H4 (cell line): ENCODE measurements at regions not wholly inside any gene's neighbourhood (a gene's known extent, or its start where the extent isn't known, plus 50 kb on each side); places are given as distances from the start of the nearest gene placed in this dataset.
"Not testable (repeated sequence)": the region's sequence is repeated elsewhere in the genome, so short reads cannot be mapped to it uniquely, and the experiment has no call there.

Experiments
- DNase-seq: peaks from one replicate; pipeline ENCODE4 v3.0.0-alpha.2; 2015; ENCODE audit warnings: low spot score

DNA sequence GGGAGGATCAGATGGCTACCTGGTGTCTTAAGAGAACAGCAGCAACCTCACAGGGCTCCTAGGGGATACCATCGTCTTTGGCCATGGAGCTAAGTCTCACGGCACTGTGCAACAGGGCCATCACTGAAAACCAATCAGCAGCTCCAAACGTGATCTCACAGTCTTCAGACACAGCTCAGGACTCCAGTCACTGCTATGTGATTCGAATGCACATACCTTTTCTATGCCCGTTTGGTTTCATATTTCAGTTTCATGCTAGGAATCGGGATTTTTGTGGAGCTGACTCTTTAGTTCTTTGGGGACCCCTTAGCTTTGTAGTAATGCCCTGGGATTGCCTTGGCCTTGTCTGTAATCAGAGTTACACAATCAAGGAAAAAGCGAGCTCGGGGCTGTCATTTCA is 162.8 kb upstream of the CDH11 start:
- DNase-seq = no peak

GRCh38 chr16:65283181-65283651 is 161.4 kb upstream of the CDH11 start:
- DNase-seq = no peak

DNA sequence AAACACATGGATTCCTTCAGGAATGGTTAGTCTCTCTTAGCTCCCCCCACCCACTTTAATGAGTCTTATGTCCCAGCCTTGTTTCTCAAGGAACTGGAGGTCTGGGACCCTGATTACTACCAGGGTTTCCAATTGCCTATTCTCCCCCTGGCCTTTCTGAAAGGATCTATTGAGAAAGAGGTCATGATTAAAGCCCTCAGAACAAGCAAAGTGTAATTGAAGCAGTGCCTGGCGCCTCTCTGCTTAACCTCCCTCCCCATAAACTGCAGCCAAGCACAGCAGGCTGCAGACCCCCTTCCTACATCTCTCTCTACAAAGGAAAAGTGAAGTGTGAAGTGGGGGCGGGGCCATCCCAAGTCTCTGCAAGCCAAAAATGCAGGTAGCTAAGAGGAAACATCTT is 159.7 kb upstream of the CDH11 start:
- no peak for DNase-seq

- DNase-seq = no peak
Observed at GRCh38 chr16:65280845-65281512, 159.1 kb upstream of the CDH11 start.

DNA sequence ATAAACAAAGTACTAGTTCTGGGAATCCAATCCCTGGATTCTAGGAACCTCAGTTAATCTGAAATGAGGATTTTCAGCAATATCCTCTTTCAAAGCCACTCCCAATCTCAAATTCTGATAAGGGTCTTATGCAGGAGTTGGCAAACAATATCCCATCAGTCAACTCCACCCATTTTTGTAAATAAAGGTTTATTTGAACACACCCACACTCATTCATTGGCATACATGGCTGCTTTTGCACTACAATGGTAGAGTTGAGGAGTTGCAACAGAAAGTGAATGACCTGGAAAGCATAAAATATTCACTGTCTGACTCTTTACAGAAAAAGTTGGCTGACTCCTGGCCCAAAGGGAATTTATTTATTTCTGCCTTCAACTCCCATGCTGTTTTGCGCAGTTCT is 157.7 kb upstream of the CDH11 start:
- no peak for DNase-seq

DNA sequence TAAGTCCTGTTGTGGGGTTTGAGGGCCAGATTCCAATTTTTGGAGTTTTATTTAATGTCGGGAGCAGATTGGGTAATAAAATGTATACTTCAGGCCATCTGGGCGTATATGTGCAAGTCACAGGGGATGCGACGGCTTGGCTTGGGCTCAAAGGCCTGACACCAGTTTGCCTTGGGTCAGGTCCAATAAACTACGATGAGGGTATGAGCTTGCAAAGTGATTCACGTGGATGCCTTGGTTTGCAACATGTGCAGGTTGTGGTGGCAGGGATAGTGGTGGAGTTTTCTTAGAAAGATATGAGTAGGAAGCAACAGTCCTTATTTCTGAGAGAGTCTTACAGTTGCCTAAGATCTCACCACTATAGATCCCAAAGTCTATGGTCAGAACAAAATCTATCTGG is 157.0 kb upstream of the CDH11 start:
- DNase-seq = no peak

GRCh38 chr16:65274566-65274965 is 152.7 kb upstream of the CDH11 start:
- DNase-seq = no peak

DNA sequence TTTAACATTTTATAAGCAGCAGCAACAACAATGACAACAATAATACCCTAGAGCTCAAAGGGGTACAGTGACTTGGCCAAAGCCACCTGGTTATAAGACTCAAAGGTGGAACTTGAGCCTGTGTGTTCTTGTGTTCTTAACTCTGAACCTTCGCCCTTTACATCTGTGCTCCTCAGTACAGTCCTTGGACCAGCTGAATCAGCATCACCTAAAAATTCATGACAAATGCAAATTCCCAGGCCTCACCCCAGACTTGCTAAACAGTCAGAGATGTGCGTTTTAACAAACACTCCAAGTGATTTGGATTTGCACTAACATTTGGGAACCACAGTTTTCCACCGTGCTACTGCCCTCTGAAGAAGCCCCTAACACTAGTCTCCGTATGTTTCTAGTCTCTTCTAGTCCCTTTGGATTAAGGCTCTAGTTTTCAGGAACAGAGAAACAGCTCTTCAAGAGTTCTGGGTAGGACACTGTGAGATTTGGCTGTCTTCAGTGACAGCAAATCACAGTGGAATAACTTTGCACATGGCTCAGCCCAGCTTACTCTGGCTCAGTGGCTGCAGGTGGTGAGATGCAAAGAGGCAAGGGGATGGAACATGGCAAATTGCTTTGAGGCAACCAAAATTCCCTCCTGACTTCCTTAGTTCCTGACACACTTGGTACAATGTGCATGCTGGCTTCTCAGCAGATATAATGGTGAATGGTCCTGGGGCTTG is 151.0 kb upstream of the CDH11 start:
- no peak for DNase-seq

GRCh38 chr16:65271996-65272395 is 150.1 kb upstream of the CDH11 start:
- no peak for DNase-seq

GRCh38 chr16:65268331-65268730 is 146.5 kb upstream of the CDH11 start:
- no peak for DNase-seq

GRCh38 chr16:65263896-65264295 is 142.0 kb upstream of the CDH11 start:
- no peak for DNase-seq

DNA sequence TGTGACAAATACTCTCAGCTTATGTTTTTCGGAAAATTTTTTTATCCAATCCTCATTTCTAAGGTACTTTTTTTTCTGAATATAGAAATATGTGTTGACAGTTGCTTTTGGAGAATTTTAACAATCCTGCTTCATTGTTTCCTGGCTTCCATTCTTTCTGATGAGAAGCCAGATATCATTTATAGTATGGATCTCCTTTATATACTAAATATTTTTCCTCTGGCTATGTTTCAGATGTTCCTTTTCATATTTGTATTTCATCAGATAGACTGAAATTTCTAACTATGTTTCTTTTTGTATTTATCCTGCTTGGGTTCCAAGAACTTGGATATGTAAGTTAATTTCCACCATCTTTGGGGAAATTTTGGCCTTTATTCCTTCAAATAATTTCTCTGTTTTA is 138.9 kb upstream of the CDH11 start:
- DNase-seq = no peak

DNA sequence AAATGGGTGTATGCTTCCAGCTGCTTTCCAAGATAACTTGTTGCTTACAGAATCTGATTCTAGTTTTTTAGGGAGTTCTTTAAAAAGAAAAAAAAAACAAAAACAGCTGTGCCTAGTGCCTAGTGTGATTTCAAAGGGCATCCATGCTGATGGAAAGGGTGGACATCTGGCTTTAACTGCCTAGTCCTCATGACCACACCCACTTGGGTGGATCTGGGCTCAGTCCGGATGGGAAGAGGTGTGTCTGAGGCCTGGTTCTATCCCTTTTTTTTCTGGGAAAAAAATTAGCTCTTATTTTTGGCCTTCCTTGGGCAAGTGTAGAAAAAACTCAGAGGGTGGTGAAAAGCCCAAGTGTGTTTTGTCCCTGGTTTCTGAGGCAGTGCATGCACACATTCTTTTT is 132.3 kb upstream of the CDH11 start:
- no peak for DNase-seq

GRCh38 chr16:65249768-65250167 is 127.9 kb upstream of the CDH11 start:
- no peak for DNase-seq

DNA sequence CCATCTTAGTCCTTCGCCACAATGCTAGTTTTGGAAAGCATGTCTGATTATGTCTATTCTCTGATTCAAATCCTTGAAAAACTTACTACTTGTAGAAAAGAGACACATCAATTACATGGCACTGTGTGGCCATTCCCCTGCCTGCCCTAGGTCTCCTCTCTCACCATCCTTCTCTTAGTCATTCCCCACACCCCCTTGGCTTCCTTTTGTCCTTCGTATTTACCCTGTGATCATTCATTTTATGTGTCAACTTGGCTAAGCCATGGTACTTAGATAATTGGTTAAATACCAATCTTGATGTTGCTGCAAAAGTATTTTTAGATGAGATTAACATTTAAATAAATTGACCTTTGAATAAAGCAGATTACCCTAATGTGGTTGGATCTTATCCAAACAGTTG is 122.9 kb upstream of the CDH11 start:
- DNase-seq = no peak

- DNase-seq = no peak
Observed at GRCh38 chr16:65235339-65236177, 113.7 kb upstream of the CDH11 start.

DNA sequence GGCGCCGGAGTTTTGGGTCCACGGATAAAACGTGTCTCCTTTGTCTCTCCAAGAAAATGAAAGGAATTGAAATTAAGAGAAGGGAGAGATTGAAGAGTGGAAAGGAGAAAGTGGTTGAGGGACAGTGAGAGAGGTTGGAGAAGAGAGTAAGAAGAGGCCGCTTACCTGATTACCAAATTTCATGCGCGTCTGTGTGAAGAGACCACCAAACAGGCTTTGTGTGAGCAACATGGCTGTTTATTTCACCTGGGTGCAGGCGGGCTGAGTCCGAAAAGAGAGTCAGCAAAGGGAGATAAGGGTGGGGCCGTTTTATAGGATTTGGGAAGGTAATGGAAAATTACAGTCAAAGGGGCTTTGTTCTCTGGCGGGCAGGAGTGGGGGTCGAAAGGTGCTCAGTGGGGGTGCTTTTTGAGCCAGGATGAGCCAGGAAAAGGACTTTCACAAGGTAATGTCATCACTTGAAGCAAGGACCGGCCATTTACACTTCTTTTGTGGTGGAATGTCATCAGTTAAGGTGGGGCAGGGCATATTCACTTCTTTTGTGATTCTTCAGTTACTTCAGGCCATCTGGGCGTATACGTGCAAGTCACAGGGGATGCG is 113.0 kb upstream of the CDH11 start:
- not testable (repeated sequence) for DNase-seq

DNA sequence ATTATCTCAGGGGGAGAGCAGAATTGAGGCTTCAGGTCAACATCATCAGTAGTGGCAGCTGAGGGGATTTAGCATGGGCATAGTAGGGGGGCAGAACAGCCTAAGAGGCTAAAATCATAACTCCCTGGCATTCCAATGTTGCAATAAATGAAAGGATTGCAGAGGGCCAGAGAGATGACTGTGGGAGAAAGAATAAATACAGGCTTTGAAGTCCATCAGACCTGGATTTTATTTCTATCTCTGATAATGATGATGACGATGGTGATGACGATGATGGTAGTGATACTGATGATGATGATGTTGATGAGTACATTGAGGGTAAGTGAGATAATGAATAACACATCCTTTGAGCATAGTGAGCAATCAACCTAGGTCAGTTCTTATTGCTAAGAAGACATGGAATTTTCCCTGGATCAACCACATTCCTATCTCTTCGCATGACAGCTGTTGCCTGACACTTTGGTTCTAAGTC is 107.4 kb upstream of the CDH11 start:
- no peak for DNase-seq

- DNase-seq = no peak
Observed at GRCh38 chr16:65227150-65227835, 105.4 kb upstream of the CDH11 start.

DNA sequence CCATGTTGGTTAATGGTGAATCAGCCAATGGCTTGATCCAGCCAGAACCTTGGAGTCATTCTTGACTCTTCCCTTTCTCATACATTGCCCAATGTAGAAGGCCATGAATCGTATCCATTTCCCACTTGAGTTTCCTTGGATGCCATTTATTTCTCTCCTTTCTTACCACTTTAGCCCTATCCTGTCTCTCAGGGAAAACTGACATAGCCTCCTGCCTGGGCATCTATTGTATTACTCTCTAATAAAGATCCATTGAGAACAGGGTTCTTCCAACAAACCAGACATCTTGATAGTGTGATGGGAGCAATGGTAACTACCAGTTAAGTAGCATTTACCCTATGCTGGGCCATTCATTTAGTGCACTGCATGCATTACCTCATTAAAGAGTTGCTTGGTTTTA is 104.2 kb upstream of the CDH11 start:
- no peak for DNase-seq

DNA sequence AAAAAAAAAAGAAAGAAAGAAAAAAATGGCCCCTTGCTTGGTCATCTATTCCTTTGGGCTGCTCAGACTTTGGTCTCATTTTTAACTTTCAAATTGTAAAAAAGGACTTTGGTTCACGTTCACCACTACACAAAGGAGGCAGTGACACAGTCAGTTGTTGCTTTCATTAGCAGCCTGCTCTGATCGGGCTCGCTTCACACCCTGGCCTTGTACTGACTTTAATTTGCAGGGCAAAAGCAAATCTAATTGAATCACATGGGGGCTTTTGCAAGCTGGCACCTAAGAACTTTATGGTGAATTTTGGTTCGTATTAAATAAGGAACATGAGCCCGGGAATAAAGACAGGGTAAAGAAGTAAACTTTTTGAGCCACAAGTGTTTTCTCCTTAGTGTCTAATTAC is 103.6 kb upstream of the CDH11 start:
- DNase-seq = no peak

GRCh38 chr16:65224994-65225393 is 103.1 kb upstream of the CDH11 start:
- no peak for DNase-seq
